ENCODE measurements at regions not wholly inside any gene's neighbourhood (a gene's known extent, or its start where the extent isn't known, plus 50 kb on each side); places are given as distances from the start of the nearest gene placed in this dataset.

DNA sequence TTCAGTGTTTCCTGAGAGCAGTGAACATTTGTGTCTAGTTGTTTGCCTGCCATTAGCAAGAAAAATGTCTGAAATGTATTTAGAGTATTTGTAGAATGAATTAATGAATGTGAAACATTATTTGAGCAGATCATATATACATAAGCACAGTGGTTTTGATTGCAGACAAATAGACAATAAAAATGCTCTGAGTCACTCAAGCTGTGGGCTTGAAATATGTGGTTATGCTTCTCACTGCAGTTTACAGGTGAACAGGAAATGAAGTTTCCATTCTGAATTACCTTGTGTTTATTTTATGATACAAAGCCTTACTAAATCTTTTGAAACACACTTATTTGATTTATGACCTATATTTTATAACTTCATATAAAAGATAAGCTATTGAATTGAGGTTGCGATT lies 827.7 kb downstream of the TMTC2 start (continued):
- TF ChIP-seq, protein P1, sequence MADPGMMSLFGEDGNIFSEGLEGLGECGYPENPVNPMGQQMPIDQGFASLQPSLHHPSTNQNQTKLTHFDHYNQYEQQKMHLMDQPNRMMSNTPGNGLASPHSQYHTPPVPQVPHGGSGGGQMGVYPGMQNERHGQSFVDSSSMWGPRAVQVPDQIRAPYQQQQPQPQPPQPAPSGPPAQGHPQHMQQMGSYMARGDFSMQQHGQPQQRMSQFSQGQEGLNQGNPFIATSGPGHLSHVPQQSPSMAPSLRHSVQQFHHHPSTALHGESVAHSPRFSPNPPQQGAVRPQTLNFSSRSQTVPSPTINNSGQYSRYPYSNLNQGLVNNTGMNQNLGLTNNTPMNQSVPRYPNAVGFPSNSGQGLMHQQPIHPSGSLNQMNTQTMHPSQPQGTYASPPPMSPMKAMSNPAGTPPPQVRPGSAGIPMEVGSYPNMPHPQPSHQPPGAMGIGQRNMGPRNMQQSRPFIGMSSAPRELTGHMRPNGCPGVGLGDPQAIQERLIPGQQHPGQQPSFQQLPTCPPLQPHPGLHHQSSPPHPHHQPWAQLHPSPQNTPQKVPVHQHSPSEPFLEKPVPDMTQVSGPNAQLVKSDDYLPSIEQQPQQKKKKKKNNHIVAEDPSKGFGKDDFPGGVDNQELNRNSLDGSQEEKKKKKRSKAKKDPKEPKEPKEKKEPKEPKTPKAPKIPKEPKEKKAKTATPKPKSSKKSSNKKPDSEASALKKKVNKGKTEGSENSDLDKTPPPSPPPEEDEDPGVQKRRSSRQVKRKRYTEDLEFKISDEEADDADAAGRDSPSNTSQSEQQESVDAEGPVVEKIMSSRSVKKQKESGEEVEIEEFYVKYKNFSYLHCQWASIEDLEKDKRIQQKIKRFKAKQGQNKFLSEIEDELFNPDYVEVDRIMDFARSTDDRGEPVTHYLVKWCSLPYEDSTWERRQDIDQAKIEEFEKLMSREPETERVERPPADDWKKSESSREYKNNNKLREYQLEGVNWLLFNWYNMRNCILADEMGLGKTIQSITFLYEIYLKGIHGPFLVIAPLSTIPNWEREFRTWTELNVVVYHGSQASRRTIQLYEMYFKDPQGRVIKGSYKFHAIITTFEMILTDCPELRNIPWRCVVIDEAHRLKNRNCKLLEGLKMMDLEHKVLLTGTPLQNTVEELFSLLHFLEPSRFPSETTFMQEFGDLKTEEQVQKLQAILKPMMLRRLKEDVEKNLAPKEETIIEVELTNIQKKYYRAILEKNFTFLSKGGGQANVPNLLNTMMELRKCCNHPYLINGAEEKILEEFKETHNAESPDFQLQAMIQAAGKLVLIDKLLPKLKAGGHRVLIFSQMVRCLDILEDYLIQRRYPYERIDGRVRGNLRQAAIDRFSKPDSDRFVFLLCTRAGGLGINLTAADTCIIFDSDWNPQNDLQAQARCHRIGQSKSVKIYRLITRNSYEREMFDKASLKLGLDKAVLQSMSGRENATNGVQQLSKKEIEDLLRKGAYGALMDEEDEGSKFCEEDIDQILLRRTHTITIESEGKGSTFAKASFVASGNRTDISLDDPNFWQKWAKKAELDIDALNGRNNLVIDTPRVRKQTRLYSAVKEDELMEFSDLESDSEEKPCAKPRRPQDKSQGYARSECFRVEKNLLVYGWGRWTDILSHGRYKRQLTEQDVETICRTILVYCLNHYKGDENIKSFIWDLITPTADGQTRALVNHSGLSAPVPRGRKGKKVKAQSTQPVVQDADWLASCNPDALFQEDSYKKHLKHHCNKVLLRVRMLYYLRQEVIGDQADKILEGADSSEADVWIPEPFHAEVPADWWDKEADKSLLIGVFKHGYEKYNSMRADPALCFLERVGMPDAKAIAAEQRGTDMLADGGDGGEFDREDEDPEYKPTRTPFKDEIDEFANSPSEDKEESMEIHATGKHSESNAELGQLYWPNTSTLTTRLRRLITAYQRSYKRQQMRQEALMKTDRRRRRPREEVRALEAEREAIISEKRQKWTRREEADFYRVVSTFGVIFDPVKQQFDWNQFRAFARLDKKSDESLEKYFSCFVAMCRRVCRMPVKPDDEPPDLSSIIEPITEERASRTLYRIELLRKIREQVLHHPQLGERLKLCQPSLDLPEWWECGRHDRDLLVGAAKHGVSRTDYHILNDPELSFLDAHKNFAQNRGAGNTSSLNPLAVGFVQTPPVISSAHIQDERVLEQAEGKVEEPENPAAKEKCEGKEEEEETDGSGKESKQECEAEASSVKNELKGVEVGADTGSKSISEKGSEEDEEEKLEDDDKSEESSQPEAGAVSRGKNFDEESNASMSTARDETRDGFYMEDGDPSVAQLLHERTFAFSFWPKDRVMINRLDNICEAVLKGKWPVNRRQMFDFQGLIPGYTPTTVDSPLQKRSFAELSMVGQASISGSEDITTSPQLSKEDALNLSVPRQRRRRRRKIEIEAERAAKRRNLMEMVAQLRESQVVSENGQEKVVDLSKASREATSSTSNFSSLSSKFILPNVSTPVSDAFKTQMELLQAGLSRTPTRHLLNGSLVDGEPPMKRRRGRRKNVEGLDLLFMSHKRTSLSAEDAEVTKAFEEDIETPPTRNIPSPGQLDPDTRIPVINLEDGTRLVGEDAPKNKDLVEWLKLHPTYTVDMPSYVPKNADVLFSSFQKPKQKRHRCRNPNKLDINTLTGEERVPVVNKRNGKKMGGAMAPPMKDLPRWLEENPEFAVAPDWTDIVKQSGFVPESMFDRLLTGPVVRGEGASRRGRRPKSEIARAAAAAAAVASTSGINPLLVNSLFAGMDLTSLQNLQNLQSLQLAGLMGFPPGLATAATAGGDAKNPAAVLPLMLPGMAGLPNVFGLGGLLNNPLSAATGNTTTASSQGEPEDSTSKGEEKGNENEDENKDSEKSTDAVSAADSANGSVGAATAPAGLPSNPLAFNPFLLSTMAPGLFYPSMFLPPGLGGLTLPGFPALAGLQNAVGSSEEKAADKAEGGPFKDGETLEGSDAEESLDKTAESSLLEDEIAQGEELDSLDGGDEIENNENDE (IDR thresholded peaks at IDR 0.05; ENCODE audit: insufficient replicate concordance, low read length), result no peak
- no peak for TF ChIP-seq TBP (IDR thresholded peaks at IDR 0.05; ENCODE audit: low read depth, low read length)
- TF ChIP-seq KDM5A (IDR thresholded peaks at IDR 0.05; ENCODE audit: low read length), result no peak
- no peak for TF ChIP-seq NANOG (IDR thresholded peaks at IDR 0.05; ENCODE audit: insufficient read depth, low read depth, low read length, poor library complexity, severe bottlenecking)
- TF ChIP-seq ASH2L (IDR thresholded peaks at IDR 0.05; ENCODE audit: low read length), result no peak
- no peak for TF ChIP-seq RBBP5 (IDR thresholded peaks at IDR 0.05; ENCODE audit: borderline replicate concordance, low read depth, low read length)
- no peak for TF ChIP-seq NRF1 (IDR thresholded peaks at IDR 0.05; ENCODE audit: low read depth, low read length)
- TF ChIP-seq SAP30 (IDR thresholded peaks at IDR 0.05; ENCODE audit: insufficient read depth, insufficient replicate concordance, low read length), result no peak
- TF ChIP-seq TAF7 (optimal IDR thresholded peaks at IDR 0.05; ENCODE audit: borderline replicate concordance, low read depth, low read length), result no peak
- TF ChIP-seq EP300 (IDR thresholded peaks at IDR 0.05; ENCODE audit: borderline replicate concordance in 1 of 2, low read depth in 2 of 2, low read length in 2 of 2), result no peak
- TF ChIP-seq SP2 (IDR thresholded peaks at IDR 0.05; ENCODE audit: low read length), result no peak

Measured in H1 (cell line).